ENCODE measurements at regions not wholly inside any gene's neighbourhood (a gene's known extent, or its start where the extent isn't known, plus 50 kb on each side); places are given as distances from the start of the nearest gene placed in this dataset.
A peak's percentile ranks its signal among the peaks of the same experiment; 100 is the strongest.
"Not testable (repeated sequence)": the region's sequence is repeated elsewhere in the genome, so short reads cannot be mapped to it uniquely, and the experiment has no call there.

DNA sequence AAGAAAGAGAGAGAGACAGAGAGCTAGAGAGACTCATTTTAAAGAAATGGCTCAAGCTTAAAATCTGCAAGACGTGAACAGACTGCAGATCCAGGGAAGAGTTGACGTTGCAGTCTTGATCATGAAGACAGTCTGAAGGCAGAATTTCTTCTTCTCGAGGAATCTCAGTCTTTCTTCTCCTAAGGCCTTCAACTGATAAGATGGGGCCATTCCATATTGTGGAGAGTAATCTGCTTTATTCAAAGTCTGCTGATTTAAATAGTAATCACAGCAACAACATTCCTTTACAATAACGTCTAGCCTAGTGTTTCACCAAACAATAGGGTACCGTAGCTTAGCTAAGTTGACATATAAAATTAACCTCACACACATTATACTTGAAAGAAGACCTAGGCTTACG lies 208.4 kb upstream of the ADAMTS3 start:
- no peak for DNase-seq

DNA sequence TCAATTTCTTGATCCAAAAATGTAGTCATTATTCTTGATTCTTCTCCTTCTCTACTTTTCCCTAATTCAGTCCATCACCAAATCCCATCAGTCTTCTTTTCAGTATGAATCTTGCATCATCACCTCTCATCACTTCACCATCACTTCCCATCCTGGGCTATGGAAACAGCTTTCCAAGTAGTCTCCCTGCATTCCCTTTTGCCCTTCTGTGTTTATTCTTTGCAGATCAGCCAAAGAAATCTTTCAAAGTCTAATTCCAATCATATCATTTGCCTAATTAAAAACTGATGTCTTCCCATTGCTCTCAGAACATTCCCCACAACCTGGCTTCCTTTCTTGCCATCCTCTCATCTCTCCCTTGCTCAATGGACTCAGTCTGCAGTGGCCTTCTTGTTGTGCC lies 201.7 kb upstream of the ADAMTS3 start:
- no peak for DNase-seq

DNA sequence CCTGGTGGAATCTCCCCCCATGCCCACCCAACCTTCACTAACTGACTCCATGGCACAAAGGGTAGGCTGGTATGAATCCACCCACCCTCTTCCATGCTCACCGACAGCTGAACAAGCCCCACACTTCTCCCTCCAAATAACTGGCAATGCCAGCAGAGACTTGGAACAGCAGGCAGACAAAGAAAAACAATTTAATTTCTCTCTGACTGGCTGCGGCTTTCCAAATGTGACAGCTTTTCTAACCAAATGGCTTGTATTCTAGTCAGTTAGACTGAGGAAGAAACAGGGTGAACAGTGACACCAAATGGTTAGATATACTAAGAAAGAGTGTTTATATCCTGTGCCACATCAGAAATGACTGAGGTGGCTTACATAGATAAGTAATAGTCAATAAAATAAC lies 199.3 kb upstream of the ADAMTS3 start:
- no peak for DNase-seq

DNA sequence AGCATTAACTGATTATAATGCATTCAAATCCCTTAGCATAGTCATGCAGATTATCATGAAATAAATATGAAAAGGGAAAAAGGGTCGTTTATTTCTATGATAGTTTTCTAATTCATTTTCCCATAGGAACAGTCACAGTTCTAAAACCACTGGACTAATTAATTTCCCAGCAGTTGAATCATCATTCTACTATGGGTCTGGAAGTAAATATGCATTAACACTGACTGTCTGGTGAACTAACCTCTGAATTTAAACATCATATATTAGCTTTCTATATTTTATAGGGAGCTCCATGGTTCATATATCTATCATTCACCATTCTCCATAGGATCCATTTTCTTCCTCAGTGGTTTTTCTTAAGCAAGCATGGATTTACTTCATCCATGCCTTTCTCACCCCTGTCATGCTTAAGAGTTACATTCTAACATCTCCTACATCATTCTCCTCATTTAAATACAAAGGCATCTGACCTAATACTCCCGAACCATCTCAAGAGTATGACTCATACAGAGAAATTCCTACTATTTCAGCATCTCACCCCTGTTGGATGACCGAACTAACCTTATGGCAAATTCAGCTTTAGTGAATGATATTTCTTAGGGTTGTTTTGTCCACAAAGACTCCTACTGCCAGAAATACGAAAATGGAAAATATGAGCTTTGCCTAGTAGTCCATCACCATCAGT lies 198.7 kb upstream of the ADAMTS3 start:
- no peak for DNase-seq

DNA sequence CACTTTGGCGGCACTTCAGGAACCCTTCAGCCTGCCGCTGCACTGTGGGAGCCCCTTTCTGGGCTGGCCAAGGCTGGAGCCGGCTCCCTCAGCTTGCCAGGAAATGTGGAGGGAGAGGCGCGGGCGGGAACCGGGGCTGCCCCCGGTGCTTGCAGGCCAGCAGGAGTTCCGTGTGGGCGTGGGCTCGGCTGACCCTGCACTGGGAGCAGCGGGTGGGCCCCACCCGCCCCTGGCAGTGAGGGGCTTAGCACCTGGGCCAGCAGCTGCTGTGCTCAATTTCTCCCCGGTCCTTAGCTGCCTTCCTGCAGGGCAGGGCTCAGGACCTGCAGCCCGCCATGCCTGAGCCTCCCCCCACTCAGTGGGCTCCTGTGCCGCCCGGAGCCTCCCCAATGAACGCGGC lies 196.8 kb upstream of the ADAMTS3 start:
- not testable (repeated sequence) for DNase-seq

DNA sequence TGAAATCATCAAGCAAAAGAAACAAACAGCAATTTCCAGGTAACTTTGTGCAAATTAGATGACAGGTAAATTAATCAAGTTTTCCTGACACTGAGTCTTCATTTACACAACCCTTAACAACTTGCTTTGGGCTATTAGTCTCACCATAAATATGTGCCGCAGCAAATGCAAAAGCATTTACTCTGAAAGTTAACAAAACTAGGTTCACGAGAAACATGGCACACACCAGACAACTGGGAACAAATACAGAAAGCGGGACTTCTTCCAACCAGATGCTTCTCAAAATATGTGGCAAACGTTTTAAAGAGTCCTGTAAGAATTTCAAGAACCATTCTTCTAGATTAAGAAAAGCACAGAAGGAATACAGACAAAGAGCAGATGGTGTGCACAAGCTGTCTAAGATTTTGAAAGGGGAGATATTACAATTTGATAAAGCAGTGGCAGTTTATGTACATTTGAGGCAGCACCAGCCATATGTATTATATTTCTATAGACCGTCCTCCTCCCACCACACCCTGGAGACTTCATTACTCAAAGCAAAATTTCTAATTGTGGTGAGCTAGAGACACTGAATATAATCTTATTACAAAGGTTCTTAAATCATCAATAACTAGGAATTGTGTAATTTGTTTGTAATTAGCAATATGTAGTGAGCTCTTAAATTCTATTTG lies 192.5 kb upstream of the ADAMTS3 start:
- DNase-seq: no peak

DNA sequence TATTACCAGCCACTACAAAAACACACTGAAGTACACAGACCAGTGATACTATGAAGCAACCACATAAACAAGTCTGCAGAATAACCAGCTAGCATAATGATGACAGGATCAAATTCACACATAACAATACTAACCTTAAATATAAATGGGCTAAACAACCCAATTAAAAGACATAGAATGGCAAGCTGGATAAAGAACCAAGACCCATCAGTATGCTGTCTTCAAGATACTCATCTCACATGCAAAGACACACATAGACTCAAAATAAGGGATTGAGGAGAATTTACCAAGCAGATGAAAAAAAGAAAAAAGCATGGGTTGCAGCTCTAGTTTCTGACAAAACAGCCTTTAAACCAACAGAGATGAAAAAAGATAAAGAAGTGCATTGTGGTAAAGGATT lies 184.4 kb upstream of the ADAMTS3 start:
- DNase-seq: not testable (repeated sequence)

DNA sequence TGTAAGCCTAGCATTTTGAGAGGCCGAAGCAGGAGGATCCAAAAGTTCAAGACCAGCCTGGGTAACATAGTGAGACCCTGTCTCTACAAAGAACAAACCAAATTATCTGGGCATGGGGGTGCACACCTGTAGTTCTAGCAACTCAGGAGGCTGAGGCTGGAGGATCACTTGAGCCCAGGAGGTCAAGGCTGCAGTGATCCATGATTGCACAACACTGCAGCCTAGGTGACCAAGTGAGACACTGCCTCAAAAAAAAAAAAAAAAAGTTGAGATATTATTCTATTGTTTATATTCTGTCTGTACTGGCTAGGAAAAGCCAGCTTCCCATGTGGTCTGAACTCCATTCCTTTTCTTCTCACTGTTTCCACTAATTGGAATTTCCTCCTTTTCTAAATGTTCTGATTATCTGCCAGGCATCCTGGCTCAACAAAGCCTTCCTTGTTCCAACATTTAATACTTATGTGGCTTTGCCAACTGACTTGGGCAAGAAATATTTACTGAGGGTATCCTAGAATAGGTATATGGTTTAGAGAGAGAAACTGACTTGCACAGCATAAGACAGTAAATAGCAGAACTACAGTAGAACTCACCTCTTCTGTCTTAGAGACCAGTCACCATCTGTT lies 175.2 kb upstream of the ADAMTS3 start:
- DNase-seq: no peak

DNA sequence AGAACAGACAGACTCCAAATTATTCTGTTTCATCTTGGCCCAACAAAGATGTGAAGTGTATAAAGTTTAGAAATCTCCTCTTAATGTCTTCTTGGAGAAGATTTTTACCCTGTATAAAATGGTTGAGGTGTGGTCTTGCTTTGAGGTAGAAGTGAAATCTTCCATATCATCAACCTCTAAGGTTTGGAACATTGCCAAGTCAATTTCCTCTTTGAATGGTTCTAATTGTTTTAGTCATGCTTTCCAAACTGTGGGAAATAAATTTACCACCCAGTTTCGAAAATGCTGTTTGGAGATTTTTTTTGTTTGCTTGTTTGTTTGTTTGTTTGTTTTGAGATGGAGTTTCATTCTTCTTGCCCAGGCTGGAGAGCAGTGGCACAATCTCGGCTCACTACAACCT lies 174.1 kb upstream of the ADAMTS3 start:
- DNase-seq: no peak

DNA sequence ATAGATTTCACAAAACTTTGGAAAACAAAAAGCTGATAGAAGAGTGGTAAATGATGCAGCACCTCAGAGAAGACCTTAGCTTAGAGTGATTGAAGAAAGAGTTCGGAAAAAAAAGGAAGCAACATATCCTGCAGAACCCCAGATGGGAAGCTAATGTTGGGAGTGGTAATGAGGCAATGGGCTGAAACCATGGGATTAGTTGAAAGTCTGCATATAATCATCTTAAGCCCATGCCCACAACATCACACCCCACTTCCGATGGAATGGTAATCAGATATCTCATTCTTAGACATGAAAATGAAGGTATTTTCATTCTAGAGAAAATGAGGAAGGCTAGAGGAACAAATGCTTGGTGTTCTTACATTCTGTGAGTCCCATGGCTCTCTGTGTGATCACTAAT lies 146.3 kb upstream of the ADAMTS3 start:
- no peak for DNase-seq

DNA sequence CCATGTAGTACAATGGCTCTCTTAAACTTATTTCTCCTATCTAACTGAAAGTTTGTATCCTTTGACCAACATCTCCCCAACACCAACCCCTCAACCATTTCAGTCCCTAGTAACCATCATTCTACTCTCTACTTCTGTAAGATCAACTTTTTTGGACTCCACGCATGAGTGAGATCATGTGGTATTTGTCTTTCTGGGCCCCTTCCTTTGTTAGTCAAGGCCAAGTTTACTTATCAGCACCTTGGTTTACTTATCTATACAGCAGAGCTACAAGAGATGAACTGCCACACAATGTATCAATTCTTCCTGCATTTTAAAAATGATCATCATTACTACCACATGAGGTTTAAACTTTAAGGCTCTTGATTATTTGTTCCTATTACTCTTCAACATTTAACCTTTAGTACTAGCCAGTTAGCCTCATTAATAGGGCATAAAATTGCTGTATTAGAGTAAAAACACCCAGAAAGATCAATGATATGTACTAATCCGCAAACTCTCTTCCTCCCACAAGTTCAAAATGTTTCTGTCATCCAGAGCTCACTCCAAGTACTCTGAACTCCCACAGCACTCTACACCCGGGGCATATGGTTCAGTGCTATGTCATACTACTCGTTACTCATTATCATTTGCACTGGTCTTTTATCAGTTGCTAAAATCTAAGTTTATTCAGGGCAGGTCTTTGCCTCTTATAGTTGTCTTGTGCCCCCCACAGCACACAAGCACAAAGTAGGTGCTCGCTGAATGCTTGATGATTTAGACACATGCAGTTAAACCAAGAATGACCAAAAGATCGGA lies 145.7 kb upstream of the ADAMTS3 start:
- DNase-seq: no peak

DNA sequence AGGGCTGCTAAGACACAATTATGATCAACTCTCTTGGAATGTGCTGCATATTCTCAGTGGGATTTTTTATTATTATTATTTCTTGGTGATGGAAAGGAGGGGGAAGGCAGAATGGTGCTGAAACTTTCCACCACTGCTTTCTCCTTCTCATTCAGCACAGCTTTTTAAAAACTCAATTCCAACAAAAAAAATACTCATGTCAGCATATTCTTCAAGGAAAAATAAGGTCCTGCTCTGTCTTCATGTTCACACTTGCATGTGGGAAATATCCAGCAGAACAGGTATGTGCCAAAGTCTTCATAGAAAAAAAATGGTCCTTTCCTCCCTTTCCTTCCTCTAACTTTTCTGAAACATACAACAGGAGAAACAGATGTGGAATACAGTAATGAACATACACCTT lies 144.0 kb upstream of the ADAMTS3 start:
- no peak for DNase-seq

DNA sequence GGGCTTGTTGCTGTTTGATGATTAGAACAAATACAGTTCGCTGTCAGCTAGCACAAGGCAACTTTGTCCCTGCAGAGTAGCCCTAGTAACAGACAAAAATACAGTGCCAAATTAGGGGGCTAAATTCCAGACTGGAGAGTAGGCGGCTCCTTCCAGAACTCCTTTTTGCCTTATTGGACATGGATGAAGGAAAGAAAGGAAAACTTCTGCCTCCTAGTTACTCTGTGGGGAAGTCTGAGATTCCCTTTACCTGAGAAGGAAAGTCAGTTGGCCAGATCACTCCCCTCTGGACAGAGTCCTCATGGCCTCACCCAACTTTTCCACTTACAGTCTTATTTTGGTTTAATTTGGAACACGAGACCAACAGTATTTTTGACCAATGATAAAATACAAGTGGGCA lies 140.5 kb upstream of the ADAMTS3 start:
- DNase-seq: no peak

DNA sequence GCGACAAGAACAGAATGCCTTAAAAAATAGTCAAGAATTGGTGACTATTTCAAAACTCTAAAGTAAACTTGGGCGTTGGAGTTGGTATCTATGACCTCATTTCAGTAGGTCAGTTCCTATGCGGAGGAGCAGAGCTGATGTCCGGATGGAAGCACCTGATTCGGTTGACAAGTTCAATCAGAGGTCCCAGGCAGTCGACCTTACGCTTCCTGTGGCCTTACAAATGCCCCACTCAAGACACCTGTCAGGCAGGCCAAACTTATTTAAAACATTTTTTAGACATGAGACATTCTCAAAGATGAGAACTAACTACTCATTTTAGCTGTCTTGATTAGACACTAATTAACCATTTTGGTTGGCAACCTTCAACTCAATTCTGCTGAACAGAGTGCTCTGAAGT lies 137.7 kb upstream of the ADAMTS3 start:
- no peak for DNase-seq

DNA sequence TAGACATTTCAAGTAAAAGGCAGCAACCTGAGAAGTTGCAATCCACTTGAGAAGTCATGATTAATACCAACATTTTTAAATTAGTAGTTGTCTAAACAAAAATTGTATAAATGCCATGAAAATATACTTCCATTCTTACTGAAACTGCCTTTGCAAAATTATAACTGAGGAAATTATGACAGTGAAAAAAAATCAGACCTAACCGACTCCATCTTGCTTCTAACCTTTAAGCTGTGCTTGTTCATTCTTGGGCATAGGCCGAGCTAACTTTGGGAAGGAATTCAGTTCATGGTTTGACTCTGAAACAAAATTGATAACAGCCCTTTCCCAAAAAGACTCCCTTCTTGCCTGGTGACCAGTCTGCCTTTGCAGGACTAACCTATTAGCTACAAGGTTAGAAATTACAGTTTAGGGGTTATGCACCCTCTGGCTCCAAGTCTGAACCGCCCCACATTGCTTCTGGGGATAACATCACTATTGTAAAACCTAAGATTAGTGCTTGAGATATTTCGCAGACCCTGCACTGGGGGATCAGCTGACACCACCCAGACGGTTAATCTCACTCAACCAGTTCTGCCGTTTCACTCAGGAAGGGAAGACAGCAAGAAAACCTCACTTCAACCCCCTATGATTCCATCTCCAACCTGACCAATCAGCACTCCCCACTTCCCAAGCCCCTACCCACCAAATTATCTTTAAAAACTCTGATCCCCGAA lies 136.1 kb upstream of the ADAMTS3 start:
- DNase-seq: not testable (repeated sequence)

DNA sequence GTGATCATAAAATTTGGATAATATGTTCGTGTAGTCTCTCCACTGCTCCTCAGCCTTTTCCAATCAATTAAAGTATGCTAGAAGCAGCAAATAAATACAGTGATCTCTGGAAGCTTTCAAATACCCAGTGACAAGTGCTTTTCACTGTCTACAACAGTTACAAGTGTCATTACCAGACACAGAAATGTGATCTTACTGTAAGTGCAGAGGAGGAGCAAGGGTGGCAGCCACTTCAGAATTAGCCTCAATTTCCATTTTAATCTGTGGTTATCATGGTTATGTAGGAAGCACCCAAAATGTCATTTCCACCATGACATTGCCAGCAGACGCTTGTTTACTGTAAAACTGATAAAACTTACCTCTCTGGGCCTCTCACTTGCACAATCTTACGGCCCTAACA lies 133.9 kb upstream of the ADAMTS3 start:
- DNase-seq: no peak

DNA sequence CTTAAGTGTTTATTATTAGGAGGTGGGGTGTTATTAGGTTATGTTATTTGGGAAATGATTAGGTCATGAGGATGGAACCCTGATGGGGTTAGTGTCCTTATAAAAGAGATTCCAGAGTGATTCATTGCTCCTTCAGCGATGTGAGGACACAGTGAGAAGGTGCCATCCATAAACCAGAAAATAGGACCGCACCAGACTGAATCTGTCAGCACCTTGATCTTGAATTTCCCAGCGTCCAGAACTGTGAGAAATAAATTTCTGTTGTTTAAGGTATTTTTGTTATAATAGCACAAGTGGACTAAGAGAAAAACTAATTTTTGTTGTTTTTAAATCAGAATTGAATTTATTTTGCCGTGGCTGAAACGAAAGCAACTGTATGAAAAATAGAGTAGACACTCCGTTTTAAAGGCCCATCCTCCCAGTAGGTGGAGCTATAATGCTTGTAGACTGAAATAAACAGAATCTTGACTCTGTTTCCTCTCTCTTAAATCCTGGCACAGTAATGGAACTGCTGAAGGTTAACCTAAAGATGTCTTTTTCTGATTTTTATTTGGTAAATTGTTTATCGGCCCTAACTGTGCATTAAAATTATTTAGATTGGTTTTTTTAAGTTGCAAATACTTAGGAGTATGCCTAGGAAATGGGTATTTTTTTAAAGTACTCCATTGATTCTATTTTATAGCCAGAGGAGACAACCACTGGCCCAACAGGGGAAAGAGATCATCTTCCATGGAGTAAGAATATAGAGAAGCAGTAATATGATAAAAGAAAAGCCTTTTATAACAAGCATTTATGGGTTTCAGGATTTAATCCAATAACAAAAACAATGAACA lies 133.2 kb upstream of the ADAMTS3 start:
- DNase-seq: peak; percentile 28

DNA sequence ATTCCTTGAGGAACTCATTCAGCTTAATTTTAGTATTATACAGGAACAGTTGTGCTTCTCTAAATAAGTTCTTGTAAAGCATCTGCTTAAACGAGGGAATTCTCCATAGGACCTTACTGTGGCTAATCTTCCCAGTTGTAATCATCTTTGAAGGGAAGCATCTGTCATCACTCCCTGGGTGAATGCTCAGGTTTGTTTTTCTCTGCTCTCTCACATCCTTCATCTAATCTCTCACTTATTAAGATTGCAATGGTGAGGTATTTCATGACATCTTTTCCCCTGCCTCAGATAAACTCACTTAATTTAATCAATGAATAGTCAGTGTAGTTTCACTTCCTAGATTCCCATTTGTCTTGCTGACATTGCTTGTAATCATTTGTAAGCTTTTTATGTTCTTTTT lies 121.8 kb upstream of the ADAMTS3 start:
- no peak for DNase-seq

DNA sequence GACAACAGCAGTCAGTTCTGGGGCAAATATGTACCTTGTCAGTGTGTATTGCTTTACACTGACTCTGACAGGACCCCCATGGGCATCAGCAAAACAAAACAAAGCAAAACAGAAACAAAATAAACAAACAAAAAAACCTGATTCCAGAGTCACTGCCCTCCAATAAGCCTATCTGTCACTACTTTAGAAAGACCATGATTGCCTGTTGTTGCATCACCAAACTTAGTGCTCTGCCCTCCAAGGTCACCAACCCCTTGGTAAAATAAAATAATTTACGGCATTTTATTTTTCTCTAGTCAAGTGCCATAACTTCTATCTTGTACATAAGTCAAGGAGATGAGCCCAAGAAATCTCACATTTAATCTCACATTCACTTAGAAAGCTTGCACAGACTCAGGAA lies 120.9 kb upstream of the ADAMTS3 start:
- no peak for DNase-seq

DNA sequence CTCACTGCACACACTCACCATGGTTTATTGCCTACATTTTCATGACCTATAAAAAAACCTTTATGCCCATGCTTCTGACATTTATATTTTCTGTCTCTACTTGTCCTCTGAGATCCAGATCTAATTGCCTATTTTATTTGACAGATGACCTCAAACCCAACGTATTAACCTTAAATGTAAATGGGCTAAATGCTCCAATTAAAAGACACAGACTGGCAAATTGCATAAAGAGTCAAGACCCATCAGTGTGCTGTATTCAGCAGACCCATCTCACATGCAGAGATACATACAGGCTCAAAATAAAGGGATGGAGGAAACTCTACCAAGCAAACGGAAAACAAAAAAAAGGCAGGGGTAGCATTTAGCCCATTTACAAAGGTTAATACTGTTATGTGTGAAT lies 117.4 kb upstream of the ADAMTS3 start:
- DNase-seq: not testable (repeated sequence)

DNA sequence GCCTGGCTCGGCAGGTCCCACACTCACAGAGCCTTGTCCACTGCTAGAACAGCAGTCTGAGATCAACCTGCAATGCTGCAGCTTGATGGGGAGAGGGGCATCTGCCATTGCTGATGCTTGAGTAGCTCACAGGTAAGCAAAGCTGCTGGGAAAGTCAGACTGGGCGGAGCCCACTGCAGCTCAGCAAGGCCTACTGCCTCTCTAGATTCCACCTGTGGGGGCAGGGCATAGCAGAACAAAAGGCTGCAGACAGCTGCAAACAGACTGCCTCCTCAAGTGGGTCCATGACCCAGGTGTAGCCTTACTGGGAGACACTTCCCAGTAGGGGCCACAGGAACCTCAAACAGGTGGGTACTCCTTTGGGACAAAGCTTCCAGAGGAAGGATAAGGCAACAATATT lies 110.6 kb upstream of the ADAMTS3 start:
- DNase-seq: no peak

All from right lung (tissue), 2 donors.